Fibroblast of peridontal ligament (primary cell): ENCODE measurements at regions not wholly inside any gene's neighbourhood (a gene's known extent, or its start where the extent isn't known, plus 50 kb on each side); places are given as distances from the start of the nearest gene placed in this dataset.
"Not testable (repeated sequence)": the region's sequence is repeated elsewhere in the genome, so short reads cannot be mapped to it uniquely, and the experiment has no call there.

Source experiments
- DNase-seq: peaks from one replicate; pipeline ENCODE4 v3.0.0-alpha.2; 2010; ENCODE audit errors: extremely low read depth

DNA sequence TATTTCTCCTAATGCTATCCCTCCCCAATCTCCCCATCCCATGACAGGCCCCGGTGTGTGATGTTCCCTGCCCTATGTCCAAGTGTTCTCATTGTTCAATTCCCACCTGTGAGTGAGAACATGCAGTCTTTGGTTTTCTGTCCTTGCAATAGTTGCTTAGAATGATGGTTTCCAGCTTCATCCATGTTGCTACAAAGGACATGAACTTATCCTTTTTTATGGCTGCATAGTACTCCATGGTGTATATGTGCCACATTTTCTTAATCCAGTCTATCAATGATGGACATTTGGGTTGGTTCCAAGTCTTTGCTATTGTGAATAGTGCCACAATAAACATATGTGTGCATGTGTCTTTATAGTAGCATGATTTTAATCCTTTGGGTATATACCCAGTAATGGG is 51.3 kb upstream of the RIOK2 start:
- not testable (repeated sequence) for DNase-seq

GRCh38 chr5:97242341-97242740 is 59.3 kb upstream of the RIOK2 start:
- peak; percentile 65 for DNase-seq

DNA sequence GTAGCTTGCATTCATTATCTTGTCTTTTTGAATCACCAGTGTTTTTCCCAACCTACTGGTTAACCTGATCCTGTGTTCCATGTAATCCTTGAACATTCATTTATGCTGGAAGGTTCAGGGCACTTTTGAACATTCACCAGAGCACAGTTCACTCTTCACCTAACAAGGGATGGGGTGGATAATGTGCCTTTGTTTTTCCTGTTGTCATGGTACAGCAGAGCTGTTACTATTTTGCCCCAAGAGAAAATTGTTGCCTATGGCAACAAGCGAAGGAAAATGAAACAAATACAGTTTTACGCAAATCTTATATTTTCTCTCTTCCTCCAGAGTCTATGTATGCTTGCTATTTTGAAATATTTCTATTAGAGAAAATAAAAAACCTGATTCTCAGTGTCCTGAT is 60.3 kb upstream of the RIOK2 start:
- no peak for DNase-seq

GRCh38 chr5:97245386-97245785 is 62.3 kb upstream of the RIOK2 start:
- DNase-seq, result no peak

- DNase-seq, result no peak
These were observed 67.1 kb upstream of the RIOK2 start for GRCh38 chr5:97250113-97250512.

DNA sequence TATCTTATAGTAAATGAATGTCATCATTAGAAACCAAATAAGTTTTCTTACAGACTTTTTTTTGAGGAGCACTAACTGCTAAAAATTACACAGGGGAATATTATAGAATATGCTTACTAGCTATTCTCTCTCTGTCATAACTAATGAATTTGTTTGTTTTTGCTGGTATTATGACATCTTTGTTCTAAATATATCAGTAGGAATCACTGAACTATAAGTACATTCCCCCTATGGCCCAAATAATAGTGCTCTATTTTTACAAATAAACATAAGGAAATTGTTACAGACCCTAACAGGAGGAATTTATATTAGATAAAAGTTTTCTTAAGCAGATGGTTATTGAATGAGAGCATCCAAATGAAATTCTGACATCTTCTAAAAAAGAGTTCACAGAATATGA is 83.0 kb upstream of the RIOK2 start:
- DNase-seq, result no peak

- DNase-seq, result peak; percentile 88
These were observed 83.5 kb upstream of the RIOK2 start for GRCh38 chr5:97266576-97266975.

GRCh38 chr5:97267767-97268166 is 84.7 kb upstream of the RIOK2 start:
- DNase-seq, result no peak

GRCh38 chr5:97276474-97277120 is 93.5 kb upstream of the RIOK2 start:
- no peak for DNase-seq

DNA sequence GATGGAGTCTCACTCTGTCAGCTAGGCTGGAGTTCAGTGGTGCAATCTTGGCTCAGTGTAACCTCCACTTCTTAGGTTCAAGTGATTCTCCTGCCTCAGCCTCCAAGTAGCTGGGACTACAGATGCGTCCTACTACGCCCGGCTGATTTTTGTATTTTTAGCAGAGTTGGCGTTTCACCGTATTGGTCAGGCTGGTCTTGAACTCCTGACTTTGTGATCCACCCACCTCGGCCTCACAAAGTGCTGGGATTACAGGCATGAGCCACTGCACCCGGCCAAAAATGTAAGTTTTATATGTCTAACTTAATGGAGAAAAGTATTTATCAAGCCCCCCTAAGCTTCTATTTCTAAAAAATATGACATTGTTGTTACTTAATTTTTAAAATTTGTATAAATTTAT is 98.2 kb upstream of the RIOK2 start:
- no peak for DNase-seq

DNA sequence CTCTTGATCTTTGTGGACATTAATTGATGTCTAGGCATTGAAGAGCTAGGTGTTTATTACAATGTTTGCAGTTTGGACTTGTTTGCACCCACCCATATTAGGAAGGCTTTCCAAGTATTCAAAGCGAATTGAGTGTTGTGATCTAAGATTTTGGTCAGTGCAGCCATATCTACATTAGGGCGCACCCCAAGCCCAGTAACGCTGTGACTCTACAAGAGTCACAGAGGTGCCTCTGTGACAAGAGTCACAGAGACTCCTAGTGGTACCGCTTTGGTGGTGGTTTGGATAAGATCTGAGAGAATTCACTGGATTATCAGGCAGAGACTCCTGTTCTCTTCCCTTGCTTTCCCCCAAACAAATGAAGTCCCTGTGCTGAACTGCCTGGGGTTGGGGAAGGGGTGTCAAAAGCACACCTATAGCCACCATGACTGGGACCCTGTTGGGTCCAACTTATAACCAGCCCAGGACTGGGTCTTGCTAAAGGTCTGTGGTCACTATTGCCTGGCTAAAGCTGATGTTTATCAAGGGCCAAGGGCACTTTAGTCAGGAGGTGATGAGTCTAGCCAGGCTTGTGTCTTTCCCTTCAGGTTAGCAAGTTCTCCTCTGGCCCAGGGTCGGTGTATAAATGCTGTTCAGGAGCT is 114.1 kb upstream of the RIOK2 start:
- DNase-seq, result peak; percentile 21

GRCh38 chr5:97297704-97298091 is 114.7 kb upstream of the RIOK2 start:
- peak; percentile 17 for DNase-seq

DNA sequence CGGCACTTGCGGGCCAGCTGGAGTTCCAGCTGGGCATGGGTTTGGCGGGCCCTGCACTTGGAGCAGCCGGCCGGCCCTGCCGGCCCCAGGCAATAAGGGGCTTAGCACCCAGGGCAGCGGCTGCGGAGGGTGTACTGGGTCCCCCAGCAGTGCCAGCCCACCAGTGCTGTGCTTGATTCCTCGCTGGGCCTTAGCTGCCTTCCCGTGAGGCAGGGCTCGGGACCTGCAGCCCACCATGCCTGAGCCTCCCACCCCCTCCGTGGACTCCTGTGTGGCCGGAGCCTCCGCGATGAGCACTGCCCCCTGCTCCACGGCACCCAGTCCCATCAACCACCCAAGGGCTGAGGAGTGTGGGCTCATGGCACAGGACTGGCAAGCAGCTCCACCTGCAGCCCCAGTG is 118.1 kb upstream of the RIOK2 start:
- DNase-seq, result not testable (repeated sequence)

- DNase-seq, result no peak
These were observed 155.7 kb upstream of the RIOK2 start for GRCh38 chr5:97338729-97339128.

DNA sequence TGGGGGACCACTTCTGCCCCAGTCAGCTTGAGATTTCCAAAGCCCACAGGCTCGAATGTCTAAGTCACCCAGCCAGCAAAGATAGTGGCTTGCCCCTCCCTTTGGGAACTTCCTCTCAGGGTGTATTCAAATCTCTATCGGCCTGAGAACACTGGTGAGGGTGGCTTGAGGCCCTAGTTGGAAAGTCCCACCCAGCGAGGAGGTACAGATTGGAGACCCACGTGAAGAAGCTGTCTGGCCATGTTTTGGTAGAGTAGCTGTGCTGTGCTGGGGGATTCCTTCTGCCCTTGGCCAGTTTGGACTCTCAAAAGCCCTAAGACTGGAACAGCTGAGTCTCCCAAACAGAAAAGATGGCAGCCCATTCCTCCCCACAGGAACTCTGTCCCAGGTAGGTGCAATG is 172.7 kb upstream of the RIOK2 start:
- no peak for DNase-seq

- no peak for DNase-seq
These were observed 180.5 kb upstream of the RIOK2 start for GRCh38 chr5:97363577-97363976.

GRCh38 chr5:97364731-97365130 is 181.7 kb upstream of the RIOK2 start:
- peak; percentile 21 for DNase-seq

DNA sequence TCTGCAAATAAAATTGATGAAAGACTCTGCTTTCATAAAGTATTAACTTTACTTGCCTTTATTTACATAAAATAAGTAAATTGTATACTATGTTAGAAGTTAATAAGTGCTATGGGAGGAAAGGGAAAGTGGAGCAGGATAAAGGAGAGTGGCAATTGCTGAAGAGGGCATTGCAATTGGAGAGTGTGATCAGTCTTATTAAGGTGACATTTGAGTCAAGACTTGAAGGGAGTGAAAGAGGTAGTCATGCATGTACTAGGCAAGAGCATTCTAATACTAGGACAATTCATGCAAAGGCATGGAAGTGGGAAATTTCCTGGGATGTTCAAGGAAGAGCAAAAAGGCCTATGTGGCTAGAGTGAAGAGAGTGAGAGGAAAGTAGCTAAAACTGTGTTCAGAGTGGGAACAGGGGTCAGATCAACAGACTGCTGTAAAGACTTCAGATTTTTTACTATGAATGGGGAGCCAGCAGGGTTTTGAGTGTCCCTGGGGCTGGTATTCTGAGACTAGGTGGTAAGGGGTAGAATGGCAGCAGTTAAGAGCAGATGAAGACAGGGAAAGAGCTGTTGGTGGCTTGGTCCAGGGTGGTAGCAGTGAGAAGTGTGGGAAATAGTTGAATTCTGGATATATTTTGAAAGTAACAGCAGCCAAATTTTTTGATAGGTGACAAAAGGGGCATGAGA is 182.3 kb upstream of the RIOK2 start:
- DNase-seq, result no peak

DNA sequence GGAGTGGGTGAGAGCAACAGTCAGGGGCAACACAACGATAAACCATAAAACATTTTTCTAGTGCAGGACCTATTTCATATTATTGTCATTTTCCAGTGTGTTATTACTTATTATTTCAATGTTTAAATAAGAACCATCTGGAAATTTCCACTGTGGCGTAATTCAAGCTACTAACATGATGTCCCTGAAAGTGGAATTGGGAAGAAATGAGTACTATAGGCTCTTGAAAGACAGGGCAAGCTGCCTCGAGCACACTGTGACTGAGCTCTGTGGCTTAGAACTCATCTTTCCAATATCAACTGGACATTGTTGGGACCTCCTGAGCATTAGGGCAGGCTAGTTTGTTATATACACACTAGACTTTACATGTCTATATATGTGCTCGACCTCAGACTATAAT is 182.9 kb upstream of the RIOK2 start:
- peak; percentile 14 for DNase-seq

DNA sequence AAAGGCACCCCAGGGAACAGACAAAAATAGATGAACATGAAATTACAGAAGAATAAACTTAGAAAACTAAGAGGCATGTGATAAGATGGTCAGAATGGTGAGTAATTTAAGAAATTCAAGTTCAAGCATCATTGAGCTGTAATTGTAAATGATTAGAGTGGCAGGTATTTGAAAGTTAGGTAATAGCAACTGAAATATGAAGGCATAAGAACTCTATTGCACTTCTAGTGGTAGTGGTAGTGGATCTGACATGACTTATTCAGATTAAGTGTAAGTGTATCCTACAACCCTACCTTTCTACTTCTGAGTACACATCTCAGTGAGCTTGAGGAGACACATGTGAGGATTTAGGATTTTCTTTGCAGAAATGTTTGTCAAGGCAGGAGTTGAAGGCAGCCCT is 192.9 kb upstream of the RIOK2 start:
- DNase-seq, result no peak

GRCh38 chr5:97377582-97377981 is 194.5 kb upstream of the RIOK2 start:
- DNase-seq, result no peak

DNA sequence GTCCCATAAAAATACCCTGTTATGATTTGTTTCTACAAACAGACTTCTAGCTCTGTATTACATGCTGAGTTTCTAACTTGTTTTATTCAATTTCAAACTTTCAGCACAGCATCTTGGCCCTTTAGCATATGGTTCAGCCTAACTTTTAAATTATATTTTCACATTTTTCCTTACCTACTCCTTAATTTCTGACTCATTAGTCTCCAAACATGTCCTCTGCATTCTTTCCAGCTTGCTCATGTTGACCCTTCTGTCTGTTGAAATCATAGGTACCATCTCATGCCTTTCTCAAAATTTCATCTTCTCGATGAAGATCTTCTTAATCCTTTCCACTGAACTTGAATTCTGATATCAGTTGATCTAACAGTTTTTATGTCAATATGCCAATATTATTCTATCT is 200.9 kb upstream of the RIOK2 start:
- DNase-seq, result peak; percentile 16

DNA sequence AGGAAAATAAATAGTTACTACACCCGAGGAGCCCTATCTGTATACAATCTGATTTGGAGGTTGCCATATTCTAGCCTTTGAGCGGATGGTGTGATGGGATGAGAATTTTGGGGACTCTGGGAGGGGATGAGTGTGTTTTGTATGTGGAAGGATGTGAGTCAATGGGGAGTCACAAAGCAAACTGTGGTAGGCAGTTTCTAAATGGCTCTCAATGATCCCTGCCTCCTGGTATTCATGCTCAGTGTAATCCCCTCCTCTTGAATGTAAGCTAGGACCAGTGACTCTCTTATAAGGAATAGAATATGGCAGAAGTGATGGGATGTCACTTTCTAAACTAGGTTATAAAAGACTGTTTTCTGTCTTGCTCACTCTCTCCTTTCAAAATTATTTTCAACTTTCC is 205.7 kb upstream of the RIOK2 start:
- no peak for DNase-seq
